GM18505 (cell line): ENCODE measurements at regions not wholly inside any gene's neighbourhood (a gene's known extent, or its start where the extent isn't known, plus 50 kb on each side); places are given as distances from the start of the nearest gene placed in this dataset.
"Not testable (repeated sequence)": the region's sequence is repeated elsewhere in the genome, so short reads cannot be mapped to it uniquely, and the experiment has no call there.

Experiments used
- ATAC-seq: cut with Tn5 transposase; IDR thresholded peaks from one replicate; pipeline ENCODE4 v1.9.1; 2021; ENCODE audit not compliant: unreplicated experiment
- POLR2A ChIP-seq: IDR thresholded peaks from 4 replicates; pipeline ENCODE4 v1.6.1; 2011; ENCODE audit warnings: borderline replicate concordance; ENCODE audit not compliant: insufficient read depth, insufficient read length; ENCODE audit errors: extremely low read depth

DNA sequence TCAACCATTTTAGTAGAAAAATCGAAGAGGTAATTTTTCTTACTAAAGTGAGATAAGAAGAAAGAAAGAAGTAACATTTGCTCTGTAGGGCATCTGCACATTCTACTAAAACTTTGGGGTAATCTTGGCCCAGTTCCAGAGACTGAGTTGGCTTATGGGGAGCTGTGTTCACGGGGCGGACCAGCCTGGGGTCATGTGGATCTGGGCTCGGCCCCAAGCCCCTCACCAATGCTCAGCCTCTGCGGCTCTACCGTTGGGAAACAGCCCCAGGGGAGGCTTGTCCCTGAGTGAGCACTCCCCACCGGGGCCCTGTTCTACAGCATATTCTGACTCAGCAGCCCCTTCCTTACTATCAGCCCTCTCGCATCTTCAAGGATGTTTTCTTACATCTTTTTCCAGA lies 132.3 kb downstream of the RTP5 start:
- no peak for TF ChIP-seq POLR2A
- no peak for ATAC-seq

DNA sequence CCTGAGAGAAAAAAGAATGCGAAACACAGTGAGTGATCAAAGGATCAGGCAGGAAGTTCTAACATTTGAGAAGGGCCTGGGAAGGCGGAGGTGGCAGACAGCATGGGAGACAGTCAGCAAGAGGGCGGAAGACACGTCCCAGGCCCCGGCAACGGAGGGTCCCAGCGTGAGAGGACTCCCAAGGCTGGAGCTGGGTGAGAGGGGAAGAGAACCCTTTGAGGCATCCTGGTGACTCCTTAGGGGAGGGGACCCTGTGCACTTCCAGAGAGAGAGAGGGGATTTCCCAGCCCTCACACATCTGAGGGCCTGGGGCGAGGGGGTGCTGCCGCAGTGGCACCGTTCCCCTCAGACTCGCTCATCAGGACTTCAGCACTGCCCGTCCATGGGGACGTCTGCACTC lies 133.4 kb downstream of the RTP5 start:
- TF ChIP-seq POLR2A, result no peak
- ATAC-seq, result no peak

DNA sequence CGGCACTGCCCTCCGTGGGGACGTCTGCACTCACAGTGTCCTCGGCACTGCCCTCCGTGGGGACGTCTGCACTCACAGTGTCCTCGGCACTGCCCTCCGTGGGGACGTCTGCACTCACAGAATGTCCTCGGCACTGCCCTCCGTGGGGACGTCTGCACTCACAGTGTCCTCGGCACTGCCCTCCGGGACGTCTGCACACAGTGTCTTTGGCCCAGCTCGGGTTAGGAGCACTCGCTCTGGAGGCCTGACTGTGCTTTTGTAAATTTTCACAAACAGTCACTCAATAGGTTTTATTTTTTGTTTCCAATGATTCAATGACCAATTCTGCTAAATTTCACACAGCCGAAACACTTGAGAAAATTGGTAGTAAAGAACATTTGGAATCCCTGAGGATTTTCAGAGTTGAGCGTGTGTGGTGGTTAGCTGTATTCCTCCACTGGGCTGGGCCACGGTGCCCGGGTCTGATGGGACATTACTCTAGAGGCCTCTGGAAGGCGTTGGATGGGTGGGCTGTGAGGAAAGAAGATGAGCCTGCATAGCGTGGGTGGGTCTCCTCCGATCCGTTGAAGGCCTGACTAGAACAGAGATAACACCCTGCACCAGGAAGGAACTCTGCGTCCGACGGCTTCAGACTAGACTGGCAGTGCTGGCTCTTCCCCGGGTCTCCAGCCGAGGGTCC lies 134.8 kb downstream of the RTP5 start:
- no peak for TF ChIP-seq POLR2A
- no peak for ATAC-seq

DNA sequence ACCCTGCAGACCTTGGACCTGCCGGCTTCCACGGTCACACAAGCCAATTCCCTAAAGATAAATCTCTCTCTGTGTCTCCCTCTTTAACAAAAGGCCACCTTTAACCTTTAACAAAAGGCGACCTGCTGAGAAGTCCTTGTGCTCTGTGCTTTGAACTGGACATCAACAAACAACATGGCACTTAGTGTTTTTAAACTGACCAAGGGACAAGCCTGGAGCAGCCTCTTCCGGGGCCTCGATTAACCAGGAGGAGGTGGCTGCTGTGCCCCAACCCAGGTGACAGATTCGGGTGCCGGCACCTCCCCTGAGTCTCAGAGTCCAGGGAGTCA lies 135.3 kb downstream of the RTP5 start:
- no peak for TF ChIP-seq POLR2A
- no peak for ATAC-seq

DNA sequence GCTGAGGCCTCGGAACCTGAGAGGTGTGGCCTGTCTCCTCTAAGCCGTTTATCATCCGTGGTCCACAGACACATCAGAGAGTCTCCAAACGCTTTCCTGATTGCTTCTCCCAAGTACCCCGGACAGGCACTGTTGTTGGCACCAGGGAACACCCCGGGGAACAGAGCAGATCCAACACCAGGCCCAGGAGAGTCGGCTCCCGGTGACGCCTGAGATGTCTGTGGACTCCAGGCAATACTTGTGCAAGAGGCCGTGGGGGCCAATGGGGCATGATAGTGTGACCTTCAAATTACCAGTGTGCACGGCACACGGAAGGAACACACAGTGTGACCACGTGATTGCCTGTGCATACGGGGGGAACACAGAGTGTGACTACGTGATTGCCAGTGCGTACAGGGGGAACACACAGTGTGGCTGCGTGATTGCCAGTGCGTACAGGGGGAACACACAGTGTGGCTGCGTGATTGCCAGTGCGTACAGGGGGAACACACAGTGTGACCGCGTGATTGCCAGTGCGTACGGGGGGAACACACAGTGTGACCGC lies 136.6 kb downstream of the RTP5 start:
- not testable (repeated sequence) for ATAC-seq

DNA sequence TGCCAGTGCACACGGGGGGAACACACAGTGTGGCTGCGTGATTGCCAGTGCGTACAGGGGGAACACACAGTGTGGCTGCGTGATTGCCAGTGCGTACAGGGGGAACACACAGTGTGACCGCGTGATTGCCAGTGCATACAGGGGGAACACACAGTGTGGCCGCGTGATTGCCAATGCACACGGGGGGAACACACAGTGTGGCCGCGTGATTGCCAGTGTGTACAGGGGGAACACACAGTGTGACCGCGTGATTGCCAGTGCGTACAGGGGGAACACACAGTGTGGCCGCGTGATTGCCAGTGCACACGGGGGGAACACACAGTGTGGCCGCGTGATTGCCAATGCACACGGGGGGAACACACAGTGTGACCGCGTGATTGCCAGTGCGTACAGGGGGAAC lies 139.4 kb downstream of the RTP5 start:
- ATAC-seq, result not testable (repeated sequence)

DNA sequence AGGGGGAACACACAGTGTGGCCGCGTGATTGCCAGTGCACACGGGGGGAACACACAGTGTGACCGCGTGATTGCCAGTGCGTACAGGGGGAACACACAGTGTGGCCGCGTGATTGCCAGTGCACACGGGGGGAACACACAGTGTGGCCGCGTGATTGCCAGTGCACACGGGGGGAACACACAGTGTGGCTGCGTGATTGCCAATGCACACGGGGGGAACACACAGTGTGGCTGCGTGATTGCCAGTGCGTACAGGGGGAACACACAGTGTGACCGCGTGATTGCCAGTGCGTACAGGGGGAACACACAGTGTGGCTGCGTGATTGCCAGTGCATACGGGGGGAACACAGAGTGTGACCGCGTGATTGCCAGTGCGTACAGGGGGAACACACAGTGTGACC lies 140.3 kb downstream of the RTP5 start:
- ATAC-seq, result not testable (repeated sequence)

DNA sequence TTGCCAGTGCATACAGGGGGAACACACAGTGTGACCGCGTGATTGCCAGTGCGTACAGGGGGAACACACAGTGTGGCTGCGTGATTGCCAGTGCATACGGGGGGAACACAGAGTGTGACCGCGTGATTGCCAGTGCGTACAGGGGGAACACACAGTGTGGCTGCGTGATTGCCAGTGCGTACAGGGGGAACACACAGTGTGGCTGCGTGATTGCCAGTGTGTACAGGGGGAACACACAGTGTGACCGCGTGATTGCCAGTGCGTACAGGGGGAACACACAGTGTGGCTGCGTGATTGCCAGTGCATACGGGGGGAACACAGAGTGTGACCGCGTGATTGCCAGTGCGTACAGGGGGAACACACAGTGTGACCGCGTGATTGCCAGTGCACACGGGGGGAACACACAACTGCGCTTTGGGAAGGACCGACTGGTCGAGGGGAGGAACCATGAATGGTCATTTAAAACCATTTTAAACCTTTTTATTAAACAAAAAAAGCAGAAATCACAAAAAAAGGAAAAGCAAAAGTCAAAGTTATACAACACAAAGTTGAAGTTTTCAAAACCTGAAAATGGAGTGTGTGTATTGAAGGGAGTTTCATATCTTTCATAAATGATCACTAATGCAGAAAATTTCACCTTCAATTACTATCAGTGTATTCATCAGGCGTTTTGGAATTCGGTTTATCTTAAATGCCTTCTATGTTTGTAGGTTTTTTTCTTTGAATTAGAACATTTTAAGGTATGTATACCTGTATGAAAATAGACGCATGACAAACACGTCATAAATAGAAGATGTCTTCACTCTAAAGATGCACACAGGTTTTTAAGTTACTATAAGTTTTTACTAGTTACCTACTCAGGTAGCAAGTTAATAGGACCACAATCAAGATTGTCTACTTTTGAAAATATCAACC lies 141.0 kb downstream of the RTP5 start:
- ATAC-seq, result not testable (repeated sequence)

DNA sequence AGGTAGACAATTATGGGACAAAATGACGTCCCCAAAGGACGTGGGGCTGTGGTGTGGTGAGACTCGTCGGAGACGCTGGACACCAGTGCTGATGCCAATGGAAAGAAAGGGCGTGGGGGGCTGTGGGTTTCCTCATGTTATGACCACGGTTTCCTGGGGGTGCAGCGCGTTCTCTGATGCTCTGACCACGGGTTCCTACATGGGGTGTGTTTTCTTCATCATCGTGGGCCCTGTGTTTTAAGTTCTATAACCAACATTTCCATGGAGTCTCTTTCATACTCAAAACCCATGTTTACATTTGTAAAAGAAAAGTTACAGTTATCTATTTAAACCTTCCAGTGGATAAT lies 141.6 kb downstream of the RTP5 start:
- no peak for ATAC-seq
- no peak for TF ChIP-seq POLR2A

DNA sequence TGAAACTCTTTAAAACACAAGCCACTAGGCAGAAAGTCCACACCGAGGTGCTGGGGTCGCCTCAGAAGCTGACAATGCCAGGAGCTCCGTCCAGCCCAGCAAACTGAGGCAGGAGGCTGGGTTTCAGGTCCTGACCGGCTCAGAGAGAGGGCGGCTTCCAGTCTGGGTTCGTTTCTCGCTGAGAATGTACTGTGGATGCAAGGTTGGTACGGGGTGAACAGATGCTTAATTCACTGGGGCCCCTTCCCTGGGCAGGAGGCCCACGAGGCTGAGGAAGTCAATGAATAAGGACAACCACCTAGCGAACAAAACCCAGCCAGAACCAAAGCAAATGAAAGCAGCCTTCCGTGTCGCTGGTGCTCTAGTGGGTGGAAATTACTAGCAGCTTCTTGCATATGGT lies 142.0 kb downstream of the RTP5 start:
- no peak for ATAC-seq
- TF ChIP-seq POLR2A, result no peak

DNA sequence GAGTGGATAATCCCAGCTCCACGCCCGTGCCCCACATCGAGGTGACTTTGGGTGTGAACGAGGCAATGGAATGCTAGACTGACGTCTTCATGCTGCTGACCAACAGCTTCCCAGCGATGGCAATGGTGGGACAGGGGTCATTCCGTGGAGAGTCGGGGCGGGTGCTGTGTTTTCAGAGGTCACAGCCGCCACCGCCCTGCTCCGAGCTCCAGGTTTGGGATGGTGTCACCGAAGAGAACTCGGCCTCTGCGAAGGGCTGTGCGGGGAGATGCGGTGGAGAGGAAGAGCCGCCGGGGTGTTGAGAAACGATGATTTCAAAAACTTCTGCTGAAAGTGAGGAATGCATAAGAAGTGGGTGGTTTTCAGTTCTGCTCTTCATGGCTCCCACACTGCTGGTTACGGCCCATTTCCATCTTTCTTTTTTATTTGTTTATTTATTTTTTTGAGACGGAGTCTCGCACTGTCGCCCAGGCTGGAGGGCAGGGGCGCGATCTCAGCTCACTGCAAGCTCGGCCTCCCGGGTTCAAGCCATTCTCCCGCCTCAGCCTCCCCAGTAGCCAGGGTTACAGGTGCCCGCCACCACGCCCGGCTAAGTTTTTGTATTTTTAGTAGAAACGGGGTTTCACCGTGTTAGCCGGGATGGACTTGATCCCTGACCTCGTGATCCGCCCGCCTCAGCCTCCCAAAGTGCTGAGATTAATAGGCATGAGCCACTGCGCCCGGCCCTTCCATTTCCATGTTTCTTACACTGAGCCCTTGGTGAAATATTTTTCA lies 142.6 kb downstream of the RTP5 start:
- no peak for TF ChIP-seq POLR2A
- ATAC-seq, result no peak

DNA sequence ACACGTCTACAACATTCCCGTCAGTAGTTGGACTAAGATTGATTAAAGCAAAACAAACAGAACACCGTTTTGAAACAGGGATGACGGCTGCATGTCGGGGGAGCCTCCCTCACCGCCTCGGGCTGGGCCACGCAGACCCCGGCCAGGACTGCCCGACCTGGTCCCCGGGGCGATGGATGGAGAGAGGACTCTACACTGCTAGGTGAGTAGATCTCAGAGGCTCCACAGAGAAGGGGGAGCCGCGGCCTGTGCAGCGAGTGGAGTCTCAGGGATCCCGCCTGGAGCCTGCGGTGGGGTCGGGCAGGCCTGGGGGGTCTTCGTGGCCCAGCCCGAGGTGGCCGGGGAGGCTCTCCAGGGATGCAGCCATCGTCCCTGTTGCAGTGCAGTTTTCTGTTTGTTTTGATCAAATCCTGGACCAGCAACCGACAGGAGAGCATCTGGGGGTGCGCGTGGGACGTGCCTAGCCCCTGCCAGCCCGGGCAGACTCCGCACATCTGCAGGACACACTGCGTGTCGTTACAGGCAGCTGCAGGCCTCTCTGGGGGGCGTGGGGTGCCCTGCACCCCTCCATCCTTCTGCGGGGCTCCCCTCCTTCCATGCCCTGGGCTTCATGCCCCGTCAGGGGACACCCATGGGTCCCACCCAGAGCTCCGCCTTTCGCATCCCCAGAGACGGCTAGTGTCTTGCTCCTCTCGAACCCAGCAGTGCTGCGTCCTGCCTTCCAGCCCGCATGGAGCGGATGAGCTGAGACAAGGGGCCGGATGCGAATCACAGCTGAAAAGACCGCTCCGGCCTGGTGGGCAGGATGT lies 143.6 kb downstream of the RTP5 start:
- no peak for TF ChIP-seq POLR2A
- no peak for ATAC-seq

DNA sequence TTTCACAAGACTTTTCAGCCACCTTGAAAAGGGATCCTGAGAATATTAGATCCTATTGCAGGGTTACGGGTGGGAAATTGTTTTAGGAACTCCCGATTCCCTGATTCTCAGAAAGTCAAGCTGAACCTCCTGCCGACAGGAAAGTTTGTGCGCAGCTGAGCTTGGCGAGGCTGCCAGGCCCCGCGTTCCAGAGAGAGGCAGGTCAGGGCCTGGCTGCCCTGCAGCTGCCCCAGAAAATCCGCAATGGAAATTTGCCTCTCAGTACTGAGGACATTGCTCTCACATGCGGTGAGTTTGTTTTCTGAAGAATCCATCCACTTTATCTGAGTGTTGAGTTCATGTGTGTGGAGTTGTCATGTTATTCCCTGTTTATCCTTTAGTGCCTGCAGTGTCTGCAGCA lies 144.2 kb downstream of the RTP5 start:
- no peak for ATAC-seq

More for the DNA sequence above, 144.2 kb downstream of the RTP5 start:
- TF ChIP-seq POLR2A, result no peak
